Right kidney (tissue), 1 donor: ENCODE measurements at regions not wholly inside any gene's neighbourhood (a gene's known extent, or its start where the extent isn't known, plus 50 kb on each side); places are given as distances from the start of the nearest gene placed in this dataset.
"Not testable (repeated sequence)": the region's sequence is repeated elsewhere in the genome, so short reads cannot be mapped to it uniquely, and the experiment has no call there.

Experiments used
- DNase-seq: peaks from one replicate; pipeline ENCODE4 v3.0.0-alpha.2; 2016

- DNase-seq = no peak
Observed at GRCh38 chr4:54581807-54582206, 76.0 kb upstream of the KIT start.

- DNase-seq = no peak
Observed at GRCh38 chr4:54585321-54586000, 72.3 kb upstream of the KIT start.

GRCh38 chr4:54586320-54586955 is 71.3 kb upstream of the KIT start:
- DNase-seq = no peak

GRCh38 chr4:54587107-54587891 is 70.5 kb upstream of the KIT start:
- no peak for DNase-seq

- no peak for DNase-seq
Observed at GRCh38 chr4:54588404-54588803, 69.4 kb upstream of the KIT start.

GRCh38 chr4:54589586-54589985 is 68.2 kb upstream of the KIT start:
- DNase-seq = no peak

- DNase-seq = no peak
Observed at GRCh38 chr4:54593795-54594322, 63.9 kb upstream of the KIT start.

- DNase-seq = no peak
Observed at GRCh38 chr4:54596201-54596600, 61.6 kb upstream of the KIT start.

GRCh38 chr4:54597678-54598077 is 60.1 kb upstream of the KIT start:
- not testable (repeated sequence) for DNase-seq

GRCh38 chr4:54602175-54602574 is 55.6 kb upstream of the KIT start:
- not testable (repeated sequence) for DNase-seq

- no peak for DNase-seq
Observed at GRCh38 chr4:54607067-54607466, 50.7 kb upstream of the KIT start.

- no peak for DNase-seq
Observed at GRCh38 chr4:54607521-54607920, 50.2 kb upstream of the KIT start.
